ENCODE measurements at regions not wholly inside any gene's neighbourhood (a gene's known extent, or its start where the extent isn't known, plus 50 kb on each side); places are given as distances from the start of the nearest gene placed in this dataset.
"Not testable (repeated sequence)": the region's sequence is repeated elsewhere in the genome, so short reads cannot be mapped to it uniquely, and the experiment has no call there.

GRCh38 chr6:40882323-40882997 is 156.6 kb downstream of the UNC5CL start:
- no peak for DNase-seq

DNA sequence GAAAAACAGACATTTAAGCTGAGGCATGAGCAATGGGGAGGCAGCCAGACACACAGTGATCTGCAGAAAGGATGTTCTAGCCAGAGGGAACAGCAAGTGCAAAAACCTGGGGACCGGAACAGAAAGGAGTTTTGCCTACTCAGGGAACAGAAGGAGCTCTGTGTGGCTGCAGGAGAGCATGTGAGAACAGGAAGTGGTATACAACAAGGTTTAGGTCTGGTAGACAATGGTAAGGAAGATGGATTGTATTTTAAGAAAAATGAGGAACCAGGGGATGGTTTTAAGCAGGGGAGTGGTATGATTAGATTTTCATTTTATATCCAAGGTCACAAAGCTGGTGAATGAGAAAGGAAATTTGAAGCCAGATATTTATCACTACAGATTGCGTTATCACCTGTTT is 157.5 kb downstream of the UNC5CL start:
- peak; percentile 24 for DNase-seq

- DNase-seq: no peak
Measured at GRCh38 chr6:40880906-40881305, 158.1 kb downstream of the UNC5CL start.

DNA sequence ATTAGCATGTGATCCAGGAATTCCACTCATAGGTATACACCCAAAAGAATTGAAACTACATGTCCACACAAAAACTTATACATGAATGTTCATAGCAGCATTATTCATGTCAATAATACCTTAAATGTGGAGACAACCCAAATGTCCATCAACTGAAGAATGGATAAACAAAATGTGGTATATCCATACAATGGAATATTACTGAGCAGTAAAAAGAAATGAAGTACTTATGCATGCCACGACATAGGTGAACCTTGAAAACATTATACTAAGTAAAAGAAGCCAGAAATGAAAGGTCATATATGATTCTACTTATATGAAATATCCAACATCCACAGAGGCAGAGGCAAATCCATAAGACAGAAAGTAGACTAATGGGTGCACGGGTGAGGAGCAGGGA is 159.9 kb downstream of the UNC5CL start:
- DNase-seq: no peak

- DNase-seq: no peak
Measured at GRCh38 chr6:40877362-40877761, 161.7 kb downstream of the UNC5CL start.

- no peak for DNase-seq
Measured at GRCh38 chr6:40876336-40876735, 162.7 kb downstream of the UNC5CL start.

- no peak for DNase-seq
Measured at GRCh38 chr6:40874495-40874894, 164.5 kb downstream of the UNC5CL start.

DNA sequence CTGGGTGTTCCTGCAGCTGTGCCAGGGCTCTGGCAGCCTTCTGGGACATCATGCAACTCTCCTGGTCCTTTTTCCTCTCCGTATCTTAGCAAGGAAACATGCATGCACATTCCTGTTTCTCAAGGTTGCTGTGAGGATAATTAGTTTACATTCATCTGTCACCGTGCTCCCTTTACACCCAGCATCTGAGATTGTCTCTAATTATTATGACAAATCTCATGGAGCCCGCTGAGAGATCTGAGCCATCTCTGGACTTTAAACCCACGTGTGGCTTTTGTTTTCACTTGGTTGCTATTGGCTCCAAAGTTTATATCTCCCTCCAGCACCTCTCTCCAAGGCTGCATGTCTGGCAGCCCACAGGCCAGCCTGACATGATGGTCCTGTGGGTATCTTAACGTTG is 167.6 kb downstream of the UNC5CL start:
- DNase-seq: no peak

GRCh38 chr6:40868089-40868865 is 170.7 kb downstream of the UNC5CL start:
- not testable (repeated sequence) for DNase-seq

- not testable (repeated sequence) for DNase-seq
Measured at GRCh38 chr6:40867527-40867926, 171.5 kb downstream of the UNC5CL start.

DNA sequence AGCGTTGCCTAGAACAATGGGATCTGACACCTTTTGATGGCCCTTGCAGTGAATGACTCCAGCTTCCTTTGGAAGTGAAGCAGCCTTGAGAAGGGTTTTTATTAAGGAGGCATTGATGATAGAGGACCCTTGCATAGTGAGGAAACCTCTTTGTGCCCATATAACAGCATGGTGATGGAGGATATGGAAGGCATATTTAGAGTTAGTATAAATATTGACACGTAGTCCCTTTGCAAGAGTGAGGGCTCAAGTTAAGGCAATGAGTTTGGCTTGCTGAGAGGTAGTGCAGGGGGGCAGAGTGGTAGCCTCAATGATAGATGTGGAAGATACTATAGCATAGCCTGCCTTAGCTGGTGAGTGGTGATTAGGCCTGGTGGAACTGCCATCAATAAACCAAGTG is 173.8 kb downstream of the UNC5CL start:
- not testable (repeated sequence) for DNase-seq

DNA sequence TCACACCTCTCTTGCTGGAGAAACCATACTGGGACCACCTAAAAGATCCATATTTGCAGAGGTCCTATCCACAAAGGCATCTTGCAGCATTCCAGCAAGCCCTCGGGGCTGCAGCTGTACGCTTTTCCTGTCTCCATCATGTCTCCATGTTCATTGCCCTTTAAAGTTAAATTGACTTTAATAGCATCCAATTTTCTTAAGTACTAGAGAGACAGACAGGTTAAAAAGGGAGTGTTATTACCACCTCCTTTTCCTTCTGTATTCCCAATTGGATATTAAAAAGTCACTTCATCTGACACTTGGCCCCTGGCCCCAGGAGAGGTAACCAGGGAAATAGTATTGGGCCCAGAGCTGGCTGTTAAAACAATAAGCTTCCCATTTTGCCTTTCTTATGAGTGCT is 178.6 kb downstream of the UNC5CL start:
- no peak for DNase-seq

GRCh38 chr6:40856271-40856670 is 182.8 kb downstream of the UNC5CL start:
- DNase-seq: no peak

GRCh38 chr6:40855168-40855880 is 183.7 kb downstream of the UNC5CL start:
- no peak for DNase-seq

DNA sequence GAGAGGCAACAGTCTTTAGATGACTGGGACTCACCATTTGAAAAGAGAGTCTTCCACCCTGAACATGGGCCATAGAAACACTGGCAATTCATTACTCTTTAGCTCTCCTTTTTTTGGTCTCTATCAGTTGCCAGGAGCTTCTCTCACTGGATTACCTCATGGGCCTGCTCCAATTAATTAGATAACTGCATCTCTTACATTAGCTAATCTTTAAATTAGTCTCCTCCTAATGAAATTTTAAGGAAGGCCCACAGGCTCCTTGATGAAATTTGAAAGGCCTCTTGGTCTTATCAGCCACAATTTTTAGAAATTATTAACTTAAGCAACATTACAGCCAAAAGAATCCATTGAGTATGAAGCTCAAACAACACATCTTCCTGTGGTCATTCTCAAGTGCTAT is 184.4 kb downstream of the UNC5CL start:
- no peak for DNase-seq

DNA sequence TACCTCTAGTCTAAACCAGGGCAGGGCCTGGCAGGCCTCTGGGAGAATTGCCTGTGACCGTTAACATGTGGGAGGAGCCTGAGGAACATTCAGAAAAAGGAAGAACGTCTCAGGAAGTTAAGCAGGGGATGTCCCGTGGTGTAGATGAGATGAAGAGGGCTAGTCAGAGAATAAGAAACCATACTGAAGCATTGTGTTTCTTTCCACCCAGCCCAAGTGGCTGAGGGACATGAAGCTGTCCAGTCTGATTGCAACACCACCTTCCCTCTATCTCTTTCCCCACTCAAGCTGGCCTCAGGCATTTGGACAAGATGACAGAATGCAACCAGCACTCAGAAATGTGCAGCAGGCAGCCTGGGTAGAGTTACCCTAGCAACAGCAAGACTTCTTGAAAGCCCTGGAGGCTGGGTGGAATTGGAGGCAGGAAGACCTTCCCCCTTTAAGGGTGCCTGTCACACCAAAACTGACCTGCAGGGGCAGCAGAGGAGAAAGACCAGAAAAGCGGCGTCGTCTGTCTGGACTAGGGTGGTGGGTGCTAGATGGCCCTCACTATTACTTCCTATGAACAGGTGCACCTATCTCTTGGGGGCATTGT is 186.1 kb downstream of the UNC5CL start:
- no peak for DNase-seq

- no peak for DNase-seq
Measured at GRCh38 chr6:40849546-40849945, 189.5 kb downstream of the UNC5CL start.

DNA sequence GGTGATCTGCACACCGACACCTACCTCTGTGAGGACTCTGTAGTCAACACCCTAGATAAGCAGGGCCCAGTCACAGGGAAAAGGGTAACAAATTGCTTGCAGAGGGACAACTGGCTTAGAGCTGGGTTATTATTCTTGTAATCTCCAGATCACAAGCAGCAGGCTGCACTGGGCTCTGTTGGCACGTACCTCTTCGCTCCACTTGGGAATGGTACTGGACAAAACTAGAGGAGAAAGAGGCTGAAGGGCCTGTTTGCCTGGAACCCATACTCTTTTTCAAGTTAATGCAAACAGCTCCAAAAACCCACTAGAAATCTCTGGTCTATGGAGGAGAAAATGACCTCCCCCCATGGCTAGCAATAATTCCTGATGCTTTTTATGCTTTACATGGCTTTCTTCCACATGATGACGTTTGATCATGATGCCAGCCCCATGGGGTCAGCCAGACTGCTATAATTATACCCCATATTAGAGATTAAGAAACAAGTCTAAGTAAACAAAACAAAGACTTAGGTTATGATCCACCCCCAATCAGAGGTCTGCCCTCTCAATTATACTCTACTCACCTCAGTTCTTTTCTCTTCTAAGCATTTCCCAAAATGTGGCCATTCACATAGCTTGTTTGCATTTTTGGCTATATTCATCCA is 190.0 kb downstream of the UNC5CL start:
- no peak for DNase-seq

GRCh38 chr6:40848038-40848437 is 191.0 kb downstream of the UNC5CL start:
- DNase-seq: no peak

DNA sequence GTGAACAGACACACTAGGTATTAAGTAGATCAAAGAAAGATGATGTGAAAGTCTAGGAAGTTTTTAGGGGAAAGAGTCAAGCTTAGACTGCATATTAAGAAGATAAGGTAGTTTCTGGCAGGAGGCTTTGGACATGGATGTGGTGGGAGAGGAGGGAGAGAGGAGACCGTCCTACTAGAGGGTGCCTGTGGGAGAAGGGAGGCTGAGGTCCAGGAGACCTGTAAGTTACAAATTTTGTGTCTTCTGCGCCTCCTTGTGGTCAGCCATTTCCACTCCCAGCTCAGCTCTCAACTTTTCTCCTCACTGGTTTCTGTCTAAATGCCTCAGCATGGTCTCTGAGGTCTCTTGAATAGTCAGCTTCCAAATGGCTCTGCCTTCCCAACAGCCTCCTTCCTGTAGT is 193.5 kb downstream of the UNC5CL start:
- DNase-seq: no peak

DNA sequence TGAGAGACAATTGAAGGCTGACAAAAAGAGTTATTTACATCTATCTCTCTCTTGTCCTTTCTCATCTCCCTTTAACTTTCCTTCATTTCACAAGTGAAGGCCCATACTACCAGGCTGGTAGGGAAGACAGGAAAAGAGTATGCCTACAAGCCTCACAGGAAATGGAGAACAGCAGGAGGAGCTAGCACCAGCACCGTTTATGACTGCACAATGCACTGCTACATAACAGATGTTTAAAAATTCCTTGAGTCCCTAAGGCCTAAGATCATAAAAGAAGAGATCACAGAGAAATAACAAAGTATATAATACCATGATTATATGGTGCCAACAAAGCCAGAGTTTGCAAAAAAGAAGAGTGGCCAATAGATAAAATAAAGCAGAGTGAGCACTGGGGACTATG is 194.8 kb downstream of the UNC5CL start:
- no peak for DNase-seq

GRCh38 chr6:40841721-40842120 is 197.3 kb downstream of the UNC5CL start:
- DNase-seq: no peak

DNA sequence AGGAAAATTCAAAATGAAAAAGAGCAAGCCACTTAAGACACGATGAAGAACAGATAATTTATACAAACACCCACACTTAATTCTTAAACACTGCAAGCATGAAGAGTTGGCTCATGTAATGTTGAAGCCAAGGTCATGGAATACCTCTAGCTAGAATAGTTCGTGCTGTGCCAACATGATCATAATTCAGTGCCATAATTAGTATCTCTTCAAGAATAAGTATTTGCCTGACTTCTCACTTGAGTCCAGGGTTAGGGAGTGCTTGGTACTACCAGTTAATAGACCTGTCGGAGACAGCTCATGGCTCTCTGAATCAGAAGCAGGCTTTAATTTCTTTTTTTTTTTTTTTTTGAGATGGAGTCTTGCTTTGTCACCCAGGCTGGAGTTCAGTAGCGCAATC is 206.3 kb downstream of the UNC5CL start:
- no peak for DNase-seq

All from GDM1 (cell line).